ENCODE measurements at regions not wholly inside any gene's neighbourhood (a gene's known extent, or its start where the extent isn't known, plus 50 kb on each side); places are given as distances from the start of the nearest gene placed in this dataset.

DNA sequence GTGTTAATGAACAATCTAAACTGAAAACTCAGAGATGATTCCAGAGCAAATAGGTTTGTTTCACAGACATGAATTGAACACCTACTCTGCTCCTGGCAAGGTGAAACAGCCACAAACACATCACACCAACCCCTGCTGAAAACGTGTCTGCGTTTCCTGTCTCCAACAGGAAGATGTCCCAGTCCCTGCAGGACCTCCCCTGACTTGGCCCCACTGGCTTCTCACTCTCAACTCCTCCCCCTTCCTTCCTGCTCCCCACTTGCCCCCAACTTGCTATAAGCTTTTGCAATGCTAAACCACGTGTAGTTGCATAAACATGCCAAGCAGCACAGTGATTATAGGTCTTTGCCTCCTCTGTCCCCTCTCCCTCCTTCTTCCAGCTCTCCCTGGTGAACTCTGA lies 567.6 kb downstream of the BCL11B start:
- Histone ChIP-seq H3K79me2 (ENCODE audit: insufficient read depth, low read length) (no peaks in the 10 kb centered on the region), H3K4me1 (ENCODE audit: insufficient read depth, low read length) (no peaks in the 10 kb centered on the region), H3K4me3 (replicated peaks in 1 of 3; ENCODE audit: insufficient read depth in 1 of 3, low read depth in 2 of 3, low read length in 3 of 3) (no peak overlapping the region), H3K9me3 (ENCODE audit: low read length) (peaks cover 28% of the 10 kb centered on the region; the same call in 1 of the 2 replicates), H2AFZ (ENCODE audit: low read length) (no peak overlapping the region), H4K20me1 (ENCODE audit: insufficient read depth, low read length) (no peaks in the 10 kb centered on the region), H3K4me2 (ENCODE audit: low read depth, low read length) (no peak overlapping the region), H3K27me3 (ENCODE audit: control insufficient read depth in 1 of 2, insufficient read depth in 2 of 2, low read length in 2 of 2) (no peaks in the 10 kb centered on the region), H3K36me3 (replicated peaks in 1 of 2; ENCODE audit: control insufficient read depth in 1 of 2, insufficient read depth in 2 of 2, low read length in 2 of 2) (no peaks in the 10 kb centered on the region), H3K27ac (ENCODE audit: extremely low read length, insufficient read depth, low read length) (no peak overlapping the region), H3K9ac (ENCODE audit: insufficient read depth, low read depth, low read length) (no peak overlapping the region)
- intact Hi-C loops (cut with micrococcal nuclease; ENCODE audit: unreplicated experiment) (no loop called here), in situ Hi-C loops (cut with HindIII; ENCODE audit: extremely low pct_ligation_motif_present, low pct_unique_long_range_greater_than_20kb) (no loop called here)
- TF ChIP-seq ZNF616 (CRISPR knock-in tag; IDR thresholded peaks at IDR 0.05; ENCODE audit: low read depth) (no peak), RBM22 (optimal IDR thresholded peaks at IDR 0.05; ENCODE audit: low read length) (no peak), ZFP82 (CRISPR knock-in tag; IDR thresholded peaks at IDR 0.05; ENCODE audit: borderline replicate concordance) (no peak), ZNF143 (CRISPR knock-in tag; IDR thresholded peaks at IDR 0.05) (no peak), PRMT3 (CRISPR knock-in tag; IDR thresholded peaks at IDR 0.05; ENCODE audit: borderline replicate concordance, low read depth) (no peak)
- TF ChIP-seq, protein P1, sequence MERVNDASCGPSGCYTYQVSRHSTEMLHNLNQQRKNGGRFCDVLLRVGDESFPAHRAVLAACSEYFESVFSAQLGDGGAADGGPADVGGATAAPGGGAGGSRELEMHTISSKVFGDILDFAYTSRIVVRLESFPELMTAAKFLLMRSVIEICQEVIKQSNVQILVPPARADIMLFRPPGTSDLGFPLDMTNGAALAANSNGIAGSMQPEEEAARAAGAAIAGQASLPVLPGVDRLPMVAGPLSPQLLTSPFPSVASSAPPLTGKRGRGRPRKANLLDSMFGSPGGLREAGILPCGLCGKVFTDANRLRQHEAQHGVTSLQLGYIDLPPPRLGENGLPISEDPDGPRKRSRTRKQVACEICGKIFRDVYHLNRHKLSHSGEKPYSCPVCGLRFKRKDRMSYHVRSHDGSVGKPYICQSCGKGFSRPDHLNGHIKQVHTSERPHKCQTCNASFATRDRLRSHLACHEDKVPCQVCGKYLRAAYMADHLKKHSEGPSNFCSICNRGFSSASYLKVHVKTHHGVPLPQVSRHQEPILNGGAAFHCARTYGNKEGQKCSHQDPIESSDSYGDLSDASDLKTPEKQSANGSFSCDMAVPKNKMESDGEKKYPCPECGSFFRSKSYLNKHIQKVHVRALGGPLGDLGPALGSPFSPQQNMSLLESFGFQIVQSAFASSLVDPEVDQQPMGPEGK (CRISPR knock-in tag; IDR thresholded peaks at IDR 0.05): no peak
- TF ChIP-seq, protein P2, sequence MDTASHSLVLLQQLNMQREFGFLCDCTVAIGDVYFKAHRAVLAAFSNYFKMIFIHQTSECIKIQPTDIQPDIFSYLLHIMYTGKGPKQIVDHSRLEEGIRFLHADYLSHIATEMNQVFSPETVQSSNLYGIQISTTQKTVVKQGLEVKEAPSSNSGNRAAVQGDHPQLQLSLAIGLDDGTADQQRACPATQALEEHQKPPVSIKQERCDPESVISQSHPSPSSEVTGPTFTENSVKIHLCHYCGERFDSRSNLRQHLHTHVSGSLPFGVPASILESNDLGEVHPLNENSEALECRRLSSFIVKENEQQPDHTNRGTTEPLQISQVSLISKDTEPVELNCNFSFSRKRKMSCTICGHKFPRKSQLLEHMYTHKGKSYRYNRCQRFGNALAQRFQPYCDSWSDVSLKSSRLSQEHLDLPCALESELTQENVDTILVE (CRISPR knock-in tag; IDR thresholded peaks at IDR 0.05): no peak
- FAIRE-seq (no peak), DNase-seq (ENCODE audit: low spot score) (no peak), ATAC-seq (no peak)
- 3% methylated on average over 3 of the region's 3 CpGs for WGBS (ENCODE audit: low lambda C conversion rate)
- POLR2A ChIA-PET: no interaction called here
- CTCF ChIA-PET (ENCODE audit: low intra/inter-chr PET ratio, low total read pairs): no interaction called here
- BruUV-seq (replicated peaks): no TSS peak

Measured in HepG2 (cell line).